ENCODE measurements at regions not wholly inside any gene's neighbourhood (a gene's known extent, or its start where the extent isn't known, plus 50 kb on each side); places are given as distances from the start of the nearest gene placed in this dataset.

DNA sequence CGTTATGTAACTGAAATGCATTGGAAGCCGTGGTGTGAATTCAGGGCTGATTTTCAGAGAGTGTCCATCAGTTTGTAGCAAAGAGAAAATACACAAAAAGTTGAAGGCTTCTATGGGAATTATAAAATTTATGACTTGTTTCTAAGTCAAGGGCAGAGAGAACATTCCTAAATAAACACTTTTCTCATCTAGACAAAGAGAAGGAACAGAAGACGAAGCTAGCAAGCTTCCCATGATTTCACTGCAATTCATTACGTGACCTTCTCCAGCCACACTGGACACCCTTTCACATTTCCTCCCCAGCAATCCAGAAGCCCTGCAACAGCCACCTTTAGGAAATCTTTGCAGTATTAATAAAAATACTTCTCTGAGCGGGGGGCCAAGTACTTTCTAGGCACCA is 67.8 kb downstream of the TMEM100 start:
- TF ChIP-seq, protein P1, sequence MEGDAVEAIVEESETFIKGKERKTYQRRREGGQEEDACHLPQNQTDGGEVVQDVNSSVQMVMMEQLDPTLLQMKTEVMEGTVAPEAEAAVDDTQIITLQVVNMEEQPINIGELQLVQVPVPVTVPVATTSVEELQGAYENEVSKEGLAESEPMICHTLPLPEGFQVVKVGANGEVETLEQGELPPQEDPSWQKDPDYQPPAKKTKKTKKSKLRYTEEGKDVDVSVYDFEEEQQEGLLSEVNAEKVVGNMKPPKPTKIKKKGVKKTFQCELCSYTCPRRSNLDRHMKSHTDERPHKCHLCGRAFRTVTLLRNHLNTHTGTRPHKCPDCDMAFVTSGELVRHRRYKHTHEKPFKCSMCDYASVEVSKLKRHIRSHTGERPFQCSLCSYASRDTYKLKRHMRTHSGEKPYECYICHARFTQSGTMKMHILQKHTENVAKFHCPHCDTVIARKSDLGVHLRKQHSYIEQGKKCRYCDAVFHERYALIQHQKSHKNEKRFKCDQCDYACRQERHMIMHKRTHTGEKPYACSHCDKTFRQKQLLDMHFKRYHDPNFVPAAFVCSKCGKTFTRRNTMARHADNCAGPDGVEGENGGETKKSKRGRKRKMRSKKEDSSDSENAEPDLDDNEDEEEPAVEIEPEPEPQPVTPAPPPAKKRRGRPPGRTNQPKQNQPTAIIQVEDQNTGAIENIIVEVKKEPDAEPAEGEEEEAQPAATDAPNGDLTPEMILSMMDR (IDR thresholded peaks at IDR 0.05): no peak
- no peak for TF ChIP-seq POLR2A (IDR thresholded peaks at IDR 0.05)
